ENCODE measurements at regions not wholly inside any gene's neighbourhood (a gene's known extent, or its start where the extent isn't known, plus 50 kb on each side); places are given as distances from the start of the nearest gene placed in this dataset.

DNA sequence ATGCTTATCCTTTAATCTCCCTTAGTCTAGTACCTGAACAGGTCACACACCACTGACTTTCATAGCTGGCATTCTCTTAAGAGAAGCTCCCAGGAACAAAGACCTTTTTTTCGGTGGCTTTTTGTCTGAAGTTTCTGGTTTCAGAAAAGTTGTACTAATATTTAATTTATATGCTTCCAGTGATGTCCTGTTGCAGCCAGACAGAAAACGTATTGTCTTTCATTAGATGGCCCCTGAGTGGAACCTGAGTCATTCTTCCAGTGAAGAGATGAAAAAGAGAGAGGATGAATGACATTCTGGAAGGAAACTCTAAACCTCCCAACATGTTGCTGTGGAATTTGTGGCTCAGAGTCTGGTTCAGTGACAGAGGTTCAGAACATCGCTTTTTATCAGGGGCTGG lies 274.8 kb upstream of the TAC1 start:
- no peak overlapping the region for H3K4me3 ChIP-seq (ENCODE audit: low read depth, low read length)
- no peak for DNase-seq (ENCODE audit: low read depth)

DNA sequence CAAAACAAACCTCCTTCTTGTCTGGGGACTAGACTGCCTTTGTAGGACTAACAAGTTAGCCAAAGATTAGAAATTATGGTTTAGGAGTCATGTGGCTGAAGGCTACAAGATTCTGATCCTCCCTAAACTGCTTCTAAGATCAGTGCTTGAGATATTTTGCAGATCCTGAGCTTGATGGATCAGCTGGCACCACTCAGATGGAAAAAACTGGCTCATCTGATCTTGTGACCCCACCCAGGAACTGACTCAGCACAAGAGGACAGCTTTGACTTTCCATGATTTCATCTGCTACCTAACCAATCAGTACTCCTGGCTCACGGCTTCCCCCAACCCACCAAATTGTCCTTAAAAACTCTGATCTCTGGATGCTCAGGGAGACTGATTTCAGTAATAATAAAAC lies 271.5 kb upstream of the TAC1 start:
- H3K4me3 ChIP-seq (ENCODE audit: low read depth, low read length), result no peak overlapping the region
- TF ChIP-seq, protein P1, sequence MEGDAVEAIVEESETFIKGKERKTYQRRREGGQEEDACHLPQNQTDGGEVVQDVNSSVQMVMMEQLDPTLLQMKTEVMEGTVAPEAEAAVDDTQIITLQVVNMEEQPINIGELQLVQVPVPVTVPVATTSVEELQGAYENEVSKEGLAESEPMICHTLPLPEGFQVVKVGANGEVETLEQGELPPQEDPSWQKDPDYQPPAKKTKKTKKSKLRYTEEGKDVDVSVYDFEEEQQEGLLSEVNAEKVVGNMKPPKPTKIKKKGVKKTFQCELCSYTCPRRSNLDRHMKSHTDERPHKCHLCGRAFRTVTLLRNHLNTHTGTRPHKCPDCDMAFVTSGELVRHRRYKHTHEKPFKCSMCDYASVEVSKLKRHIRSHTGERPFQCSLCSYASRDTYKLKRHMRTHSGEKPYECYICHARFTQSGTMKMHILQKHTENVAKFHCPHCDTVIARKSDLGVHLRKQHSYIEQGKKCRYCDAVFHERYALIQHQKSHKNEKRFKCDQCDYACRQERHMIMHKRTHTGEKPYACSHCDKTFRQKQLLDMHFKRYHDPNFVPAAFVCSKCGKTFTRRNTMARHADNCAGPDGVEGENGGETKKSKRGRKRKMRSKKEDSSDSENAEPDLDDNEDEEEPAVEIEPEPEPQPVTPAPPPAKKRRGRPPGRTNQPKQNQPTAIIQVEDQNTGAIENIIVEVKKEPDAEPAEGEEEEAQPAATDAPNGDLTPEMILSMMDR (IDR thresholded peaks at IDR 0.05; ENCODE audit: insufficient read depth, low read length), result no peak
- DNase-seq (ENCODE audit: low read depth), result no peak

More for the DNA sequence above, 274.8 kb upstream of the TAC1 start:
- TF ChIP-seq, protein P1 (IDR thresholded peaks at IDR 0.05; ENCODE audit: insufficient read depth, low read length), result no peak

DNA sequence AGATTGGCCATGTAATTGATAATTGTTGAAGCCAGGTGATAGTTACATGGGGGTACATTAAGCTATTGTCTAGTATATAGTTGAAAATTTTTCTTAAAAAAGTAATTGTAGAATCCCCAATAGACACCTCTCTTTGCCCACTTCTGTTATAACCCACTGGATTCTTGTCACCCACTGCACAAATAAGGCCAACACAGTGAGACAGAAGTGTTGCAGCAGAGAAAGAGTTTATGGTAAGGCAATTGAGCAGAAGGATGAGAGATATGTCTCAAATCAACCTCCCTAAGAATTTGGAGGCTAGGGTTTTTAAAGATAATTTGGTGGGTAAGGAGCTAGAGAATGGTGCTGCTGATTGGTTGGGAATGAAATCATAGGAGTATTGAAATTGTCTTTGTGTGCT lies 270.3 kb upstream of the TAC1 start:
- H3K4me3 ChIP-seq (ENCODE audit: low read depth, low read length), result no peak overlapping the region
- TF ChIP-seq, protein P1 (IDR thresholded peaks at IDR 0.05; ENCODE audit: insufficient read depth, low read length), result no peak
- no peak for DNase-seq (ENCODE audit: low read depth)

DNA sequence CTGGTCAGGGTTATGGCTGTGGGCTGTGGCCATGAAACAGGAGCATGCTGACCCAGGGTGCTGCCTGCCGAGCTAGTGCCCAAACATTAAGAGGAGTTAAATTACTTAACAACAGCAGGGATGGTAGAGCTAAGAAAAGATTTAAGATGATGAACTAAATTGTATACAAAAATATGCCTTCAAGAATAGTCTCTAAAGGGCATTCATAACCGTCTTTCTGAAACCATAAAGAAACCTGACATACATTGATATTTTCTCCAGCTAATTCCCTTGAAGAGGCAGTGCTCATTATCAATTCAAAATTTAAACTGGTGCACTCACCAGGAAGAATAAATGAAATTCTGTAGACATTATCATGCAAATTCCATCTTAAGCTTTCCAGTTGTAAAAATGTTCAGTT lies 265.8 kb upstream of the TAC1 start:
- no peak overlapping the region for H3K4me3 ChIP-seq (ENCODE audit: low read depth, low read length)
- TF ChIP-seq, protein P1 (IDR thresholded peaks at IDR 0.05; ENCODE audit: insufficient read depth, low read length), result no peak
- no peak for DNase-seq (ENCODE audit: low read depth)

DNA sequence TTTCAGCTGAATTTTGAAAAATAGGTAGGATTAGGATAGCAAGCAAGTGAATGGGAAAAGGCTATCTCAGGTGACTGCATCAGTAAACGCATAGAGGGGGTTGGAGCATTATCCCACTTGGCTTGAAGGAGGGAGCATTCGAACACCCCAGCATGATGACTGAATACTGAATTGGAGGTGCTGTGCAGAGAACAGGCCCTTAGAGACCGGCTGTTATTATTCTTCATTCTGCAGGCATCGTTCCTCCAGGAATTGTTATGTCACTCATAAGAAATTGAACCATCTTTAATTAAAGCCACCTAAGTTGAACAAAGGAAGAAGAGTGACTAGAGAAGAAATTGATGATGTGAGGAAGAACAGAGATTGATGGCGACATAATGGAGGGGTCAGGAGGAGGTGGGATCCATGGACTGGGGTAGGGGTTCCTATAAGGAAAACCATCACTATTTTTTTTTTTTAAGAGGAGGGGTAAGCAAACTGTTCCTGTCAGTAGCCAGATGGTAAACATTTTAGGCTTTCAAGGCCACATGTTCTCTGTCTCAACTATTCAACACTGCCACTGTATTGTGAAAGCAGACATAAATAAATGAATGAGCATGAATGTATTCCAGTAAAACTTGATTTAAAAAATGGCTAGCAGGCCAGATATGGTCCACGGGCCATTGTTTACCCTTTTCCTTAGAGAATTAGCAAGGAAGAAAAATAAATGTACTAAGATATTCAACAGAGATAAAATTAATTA lies 264.7 kb upstream of the TAC1 start:
- TF ChIP-seq, protein P1 (IDR thresholded peaks at IDR 0.05; ENCODE audit: insufficient read depth, low read length), result no peak
- no peak for DNase-seq (ENCODE audit: low read depth)
- H3K4me3 ChIP-seq (ENCODE audit: low read depth, low read length), result no peak overlapping the region

DNA sequence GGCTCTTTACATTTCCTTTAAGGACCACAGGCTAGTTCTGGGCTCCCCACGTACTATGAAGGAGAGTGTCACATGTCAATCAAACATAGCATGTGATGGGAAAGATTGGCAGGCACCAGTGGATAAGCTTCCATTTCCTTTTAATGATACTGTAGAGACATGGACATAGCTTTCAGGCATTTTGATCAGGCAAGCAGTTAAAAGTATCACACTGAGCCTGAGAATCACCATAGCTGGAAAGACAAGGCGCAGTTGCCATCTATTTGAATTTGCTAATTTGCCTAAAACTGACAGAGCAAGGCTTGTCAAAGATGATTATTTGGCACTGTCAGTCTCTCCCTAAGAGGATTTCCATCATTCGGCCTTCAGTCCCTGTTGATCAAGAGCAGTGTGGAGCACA lies 263.4 kb upstream of the TAC1 start:
- H3K4me3 ChIP-seq (ENCODE audit: low read depth, low read length), result no peak overlapping the region
- TF ChIP-seq, protein P1 (IDR thresholded peaks at IDR 0.05; ENCODE audit: insufficient read depth, low read length), result no peak
- DNase-seq (ENCODE audit: low read depth), result no peak

DNA sequence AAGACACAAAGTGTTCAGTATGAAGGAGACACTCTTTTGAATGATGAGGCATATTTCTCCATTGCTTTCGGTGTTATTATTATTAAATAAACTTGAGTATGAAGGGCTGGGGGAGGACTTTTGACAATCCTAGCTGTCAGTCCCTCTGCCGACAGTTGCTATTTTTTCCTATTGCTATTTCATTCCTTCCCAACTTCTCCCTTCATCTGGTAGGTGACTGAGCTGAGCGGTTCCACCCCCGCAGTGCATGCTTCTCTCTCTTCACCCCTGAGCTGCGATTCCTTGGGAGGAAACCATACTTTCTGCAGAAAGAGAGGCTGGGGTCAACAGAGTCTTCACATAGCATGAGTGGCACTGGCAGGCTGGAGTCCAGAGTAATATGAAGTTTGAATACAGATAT lies 261.2 kb upstream of the TAC1 start:
- TF ChIP-seq, protein P1 (IDR thresholded peaks at IDR 0.05; ENCODE audit: insufficient read depth, low read length), result no peak
- DNase-seq (ENCODE audit: low read depth), result no peak
- no peak overlapping the region for H3K4me3 ChIP-seq (ENCODE audit: low read depth, low read length)

Measured in fibroblast of the aortic adventitia (primary cell).